ENCODE measurements at regions not wholly inside any gene's neighbourhood (a gene's known extent, or its start where the extent isn't known, plus 50 kb on each side); places are given as distances from the start of the nearest gene placed in this dataset.

- DNase-seq (ENCODE audit: low spot score): no peak
Observed at GRCh38 chr16:48829336-48830310, 219.6 kb upstream of the N4BP1 start.

GRCh38 chr16:48824271-48824670, 214.3 kb upstream of the N4BP1 start:
- DNase-seq (ENCODE audit: low spot score): no peak

GRCh38 chr16:48822431-48822830, 212.5 kb upstream of the N4BP1 start:
- DNase-seq (ENCODE audit: low spot score): no peak

GRCh38 chr16:48820379-48820778, 210.4 kb upstream of the N4BP1 start:
- DNase-seq (ENCODE audit: low spot score): no peak

- DNase-seq (ENCODE audit: low spot score): no peak
Observed at GRCh38 chr16:48818257-48818656, 208.3 kb upstream of the N4BP1 start.

GRCh38 chr16:48817032-48817431, 207.1 kb upstream of the N4BP1 start:
- DNase-seq (ENCODE audit: low spot score): no peak

GRCh38 chr16:48816393-48816792, 206.4 kb upstream of the N4BP1 start:
- DNase-seq (ENCODE audit: low spot score): no peak

- DNase-seq (ENCODE audit: low spot score): no peak
Observed at GRCh38 chr16:48814994-48815393, 205.0 kb upstream of the N4BP1 start.

- no peak for DNase-seq (ENCODE audit: low spot score)
Observed at GRCh38 chr16:48813485-48813884, 203.5 kb upstream of the N4BP1 start.

GRCh38 chr16:48812856-48813255, 202.9 kb upstream of the N4BP1 start:
- DNase-seq (ENCODE audit: low spot score): no peak

- no peak for DNase-seq (ENCODE audit: low spot score)
Observed at GRCh38 chr16:48811478-48811877, 201.5 kb upstream of the N4BP1 start.

- no peak for DNase-seq (ENCODE audit: low spot score)
Observed at GRCh38 chr16:48810803-48811453, 200.9 kb upstream of the N4BP1 start.

- DNase-seq (ENCODE audit: low spot score): no peak
Observed at GRCh38 chr16:48810436-48810802, 200.4 kb upstream of the N4BP1 start.

- no peak for DNase-seq (ENCODE audit: low spot score)
Observed at GRCh38 chr16:48790151-48790550, 180.2 kb upstream of the N4BP1 start.

- DNase-seq (ENCODE audit: low spot score): no peak
Observed at GRCh38 chr16:48788475-48788874, 178.5 kb upstream of the N4BP1 start.

GRCh38 chr16:48745541-48745940, 135.6 kb upstream of the N4BP1 start:
- no peak for DNase-seq (ENCODE audit: low spot score)

- DNase-seq (ENCODE audit: low spot score): no peak
Observed at GRCh38 chr16:48740964-48741363, 131.0 kb upstream of the N4BP1 start.

- no peak for DNase-seq (ENCODE audit: low spot score)
Observed at GRCh38 chr16:48734220-48734619, 124.2 kb upstream of the N4BP1 start.

GRCh38 chr16:48704710-48705109, 94.7 kb upstream of the N4BP1 start:
- DNase-seq (ENCODE audit: low spot score): no peak

- peak; percentile 57 for DNase-seq (ENCODE audit: low spot score)
Observed at GRCh38 chr16:48687421-48688038, 77.5 kb upstream of the N4BP1 start.

GRCh38 chr16:48684148-48684547, 74.2 kb upstream of the N4BP1 start:
- no peak for DNase-seq (ENCODE audit: low spot score)

GRCh38 chr16:48682971-48683370, 73.0 kb upstream of the N4BP1 start:
- peak; percentile 7 for DNase-seq (ENCODE audit: low spot score)

- no peak for DNase-seq (ENCODE audit: low spot score)
Observed at GRCh38 chr16:48681520-48681919, 71.5 kb upstream of the N4BP1 start.

Measured in activated CD4-positive, alpha-beta T cell treated with anti-CD3 and anti-CD28 coated beads, Interleukin-2, Interleukin-4, amounts not matched to agents 100 ng/mL and 50 ng/mL, durations not matched to agents 16 hours and 8 hours (primary cell).